HepG2 (cell line): ENCODE measurements at regions not wholly inside any gene's neighbourhood (a gene's known extent, or its start where the extent isn't known, plus 50 kb on each side); places are given as distances from the start of the nearest gene placed in this dataset.
"Not testable (repeated sequence)": the region's sequence is repeated elsewhere in the genome, so short reads cannot be mapped to it uniquely, and the experiment has no call there.

Experiments
- ATAC-seq: fragments of 200-7000 bp; cut with Tn5 transposase; 3 replicates; pipeline ENCODE4 v1.9.1; 2020; ENCODE audit warnings: mild to moderate bottlenecking, moderate library complexity
- BruUV-seq: library from RNA; stranded (reverse); fragments of 400-500 nt; replicated peaks from 2 replicates; lab custom pipeline; 2021; lab: Mats Ljungman, UMichigan
- CTCF ChIA-PET: fragments of 300-600 bp; formaldehyde crosslinking; extraction: SDS; loops from one replicate; lab custom pipeline; 2021; ENCODE audit warnings: low total read pairs, inconsistent platforms, low intra/inter-chr PET ratio; lab: Yijun Ruan, JAX
- POLR2A ChIA-PET: fragments of 350-600 bp; sonication (Branson Sonifier 250); formaldehyde crosslinking; loops from one replicate; lab custom pipeline; 2020; ENCODE audit warnings: antibody characterized with exemption, inconsistent platforms; lab: Yijun Ruan, JAX
- DNase-seq: peaks from one replicate; pipeline ENCODE4 v3.0.0-alpha.2; 2015; ENCODE audit warnings: low spot score
- FAIRE-seq: peaks from 3 replicates; lab custom pipeline; 2011; peaks lifted over from hg19 to GRCh38; lab: Jason Lieb, UNC
- H2AFZ ChIP-seq: one replicate; pipeline ENCODE4 v1.6.1; 2011; ENCODE audit warnings: low read length, inconsistent platforms
- H3K27ac ChIP-seq: fragments of 300-600 bp; 3 replicates; pipeline ENCODE4 v1.8.0; 2011; ENCODE audit warnings: mixed run types, mild to moderate bottlenecking, mixed read lengths, low read length, inconsistent platforms; ENCODE audit not compliant: insufficient read depth; ENCODE audit errors: extremely low read length
- H3K27me3 ChIP-seq, 2 experiments: fragments of 200-600 bp in 1 of 2; 2 replicates in 1 of 2; 3 replicates in 1 of 2; pipeline versions ENCODE4 v1.6.0 to v1.8.0; 2011; ENCODE audit warnings: low read length in 2 of 2, mild to moderate bottlenecking in 2 of 2, moderate library complexity in 2 of 2, inconsistent platforms in 1 of 2; ENCODE audit not compliant: insufficient read depth in 2 of 2, control insufficient read depth in 1 of 2
- H3K36me3 ChIP-seq, 2 experiments: fragments of 200-600 bp in 1 of 2; replicated peaks in 1 of 2; 2 replicates in 1 of 2; 3 replicates in 1 of 2; pipeline versions ENCODE4 v1.5.1 to v1.8.0; 2011; ENCODE audit warnings: low read length in 2 of 2, inconsistent platforms in 1 of 2; ENCODE audit not compliant: insufficient read depth in 2 of 2, control insufficient read depth in 1 of 2
- H3K4me1 ChIP-seq: 2 replicates; pipeline ENCODE4 v1.5.1; 2012; ENCODE audit warnings: low read length, inconsistent platforms; ENCODE audit not compliant: insufficient read depth
- H3K4me2 ChIP-seq: 2 replicates; pipeline ENCODE4 v1.6.0; 2011; ENCODE audit warnings: low read depth, low read length, inconsistent platforms
- H3K4me3 ChIP-seq, 3 experiments: fragments of 200-600 bp in 1 of 3; sonication (generic), shearing (Covaris generic) in 1 of 3; replicated peaks in 1 of 3; 2 replicates each; pipeline ENCODE4 v1.5.1; 2011 to 2016; ENCODE audit warnings: low read length in 3 of 3, inconsistent platforms in 2 of 3, low read depth in 2 of 3, mild to moderate bottlenecking in 2 of 3, control low read depth in 1 of 3, mixed read lengths in 1 of 3; ENCODE audit not compliant: insufficient read depth in 1 of 3
- H3K79me2 ChIP-seq: one replicate; pipeline ENCODE4 v1.6.1; 2011; ENCODE audit warnings: low read length, inconsistent platforms; ENCODE audit not compliant: insufficient read depth
- H3K9ac ChIP-seq: 2 replicates; pipeline ENCODE4 v1.6.0; 2011; ENCODE audit warnings: mild to moderate bottlenecking, low read depth, low read length, inconsistent platforms; ENCODE audit not compliant: insufficient read depth
- H3K9me3 ChIP-seq: 2 replicates; pipeline ENCODE4 v1.5.1; 2012; ENCODE audit warnings: mild to moderate bottlenecking, low read length
- H4K20me1 ChIP-seq: 2 replicates; pipeline ENCODE4 v1.6.0; 2011; ENCODE audit warnings: inconsistent platforms, mild to moderate bottlenecking, low read length, moderate library complexity; ENCODE audit not compliant: insufficient read depth
- ZBTB10 ChIP-seq: sonication (generic); formaldehyde crosslinking; IDR thresholded peaks from 2 replicates; pipeline ENCODE4 v1.4.0; 2020; ENCODE audit warnings: missing genetic modification reagents, borderline replicate concordance
- ZKSCAN5 ChIP-seq: sonication (generic); formaldehyde crosslinking; IDR thresholded peaks from 2 replicates; pipeline ENCODE4 v1.5.1; 2020; ENCODE audit warnings: mild to moderate bottlenecking, missing genetic modification reagents
- ZNF530 ChIP-seq: sonication (generic); formaldehyde crosslinking; IDR thresholded peaks from 2 replicates; pipeline ENCODE4 v1.5.0; 2020; ENCODE audit warnings: low read depth, mild to moderate bottlenecking, missing genetic modification reagents
- ZSCAN5A ChIP-seq: sonication (generic); formaldehyde crosslinking; IDR thresholded peaks from 2 replicates; pipeline ENCODE4 v1.8.0; 2022; ENCODE audit warnings: mild to moderate bottlenecking, missing genetic modification reagents, borderline replicate concordance
- WGBS: methylation state at CpG from one replicate; pipeline ENCODE4 v1.1.6; 2017; ENCODE audit warnings: low lambda C conversion rate; 5-methylcytosine and 5-hydroxymethylcytosine counted together
- in situ Hi-C: cut with HindIII; loops from 2 replicates; pipeline ENCODE4 v1.10.0; 2017; ENCODE audit warnings: low pct_unique_long_range_greater_than_20kb; ENCODE audit not compliant: extremely low pct_ligation_motif_present
- intact Hi-C: fragments of 100-400 bp; cut with micrococcal nuclease; formaldehyde crosslinking; loops from one replicate; pipeline ENCODE4 v1.10.0; 2022; ENCODE audit not compliant: unreplicated experiment

GRCh38 chr17:70523426-70523825 is 354.1 kb downstream of the KCNJ2 start:
- H3K36me3 ChIP-seq: no peaks in the 10 kb centered on the region
- no peak overlapping the region for H3K4me2 ChIP-seq
- H3K4me3 ChIP-seq: no peak overlapping the region
- no peak for ATAC-seq
- no peak overlapping the region for H2AFZ ChIP-seq
- ChIA-PET CTCF (no interaction called here), POLR2A (no interaction called here)
- no peaks in the 10 kb centered on the region for H3K4me1 ChIP-seq
- no peaks in the 10 kb centered on the region for H3K27me3 ChIP-seq
- no peak for TF ChIP-seq ZNF530 (CRISPR knock-in tag)
- TF ChIP-seq ZKSCAN5: no peak
- TF ChIP-seq ZBTB10 (CRISPR knock-in tag): no peak
- no peak for TF ChIP-seq ZSCAN5A (CRISPR knock-in tag)
- H3K79me2 ChIP-seq: no peaks in the 10 kb centered on the region
- 0% methylated on average over 4 of the region's 4 CpGs for WGBS
- no peak for DNase-seq
- BruUV-seq: no TSS peak
- peaks cover 51% of the 10 kb centered on the region for H3K9me3 ChIP-seq
- intact Hi-C loops (no loop called here), in situ Hi-C loops (no loop called here)
- H4K20me1 ChIP-seq: no peaks in the 10 kb centered on the region
- no peak overlapping the region for H3K27ac ChIP-seq
- FAIRE-seq: no peak
- H3K9ac ChIP-seq: no peak overlapping the region

GRCh38 chr17:70525035-70525434 is 355.7 kb downstream of the KCNJ2 start:
- 45% methylated on average over 7 of the region's 7 CpGs for WGBS
- POLR2A ChIA-PET, ATAC-seq: not testable (repeated sequence)

More at GRCh38 chr17:70525035-70525434, 355.7 kb downstream of the KCNJ2 start:
- in situ Hi-C loops, H3K27me3 ChIP-seq, H3K79me2 ChIP-seq, H2AFZ ChIP-seq, H3K27ac ChIP-seq, H4K20me1 ChIP-seq, H3K4me2 ChIP-seq, DNase-seq, H3K4me3 ChIP-seq, H3K4me1 ChIP-seq, BruUV-seq, FAIRE-seq, CTCF ChIA-PET, H3K36me3 ChIP-seq, intact Hi-C loops, H3K9ac ChIP-seq: not testable (repeated sequence)
- peaks cover 44% of the 10 kb centered on the region for H3K9me3 ChIP-seq
